ENCODE measurements at regions not wholly inside any gene's neighbourhood (a gene's known extent, or its start where the extent isn't known, plus 50 kb on each side); places are given as distances from the start of the nearest gene placed in this dataset.

DNA sequence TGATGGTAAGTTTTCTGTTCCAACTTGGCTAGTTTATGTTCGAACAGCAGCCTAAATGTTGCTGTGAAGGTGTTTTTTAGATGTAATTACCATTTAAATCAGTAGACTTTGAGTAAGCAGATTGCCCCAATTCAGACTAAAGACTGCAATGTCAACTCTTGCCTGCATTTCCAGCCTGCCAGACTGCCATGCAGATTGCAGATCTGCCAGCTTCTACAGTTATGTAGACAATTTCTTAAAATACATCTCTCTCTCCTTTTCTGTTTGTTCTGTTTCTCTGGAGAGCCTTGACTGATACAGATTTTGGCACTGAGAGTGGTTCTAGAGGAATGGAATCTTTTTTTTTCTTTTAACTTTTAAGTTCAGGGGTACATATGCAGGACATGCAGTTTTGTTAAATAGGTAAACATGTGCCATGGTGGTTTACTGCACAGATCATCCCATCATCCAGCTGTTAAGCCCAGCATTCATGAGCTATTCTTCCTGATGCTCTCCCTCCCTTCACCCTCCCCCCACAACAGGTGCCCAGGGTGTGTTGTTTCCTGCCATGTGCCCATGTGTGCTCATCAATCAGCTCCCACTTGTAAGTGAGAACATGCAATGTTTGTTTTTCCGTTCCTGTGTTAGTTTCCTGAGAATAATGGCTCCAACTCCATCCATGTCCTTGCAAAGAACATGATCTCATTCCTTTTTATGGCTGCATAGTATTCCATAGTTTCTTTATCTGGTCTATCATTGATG is 227.8 kb downstream of the CPE start:
- ChIA-PET POLR2A (no interaction called here), CTCF (no interaction called here)
- H3K27me3 Mint-ChIP-seq (ENCODE audit: low read depth): no peaks in the 10 kb centered on the region; the same call in 1 of the 2 replicates
- peaks cover 4% of the 10 kb centered on the region for H3K9me3 Mint-ChIP-seq
- H3K4me3 Mint-ChIP-seq: no peak overlapping the region
- TF ChIP-seq CBFB (CRISPR knock-in tag; IDR thresholded peaks at IDR 0.05; ENCODE audit: low read depth) (no peak), ATF1 (CRISPR knock-in tag; IDR thresholded peaks at IDR 0.05) (no peak), TEAD1 (CRISPR knock-in tag; IDR thresholded peaks at IDR 0.05) (no peak), ZBTB43 (CRISPR knock-in tag; IDR thresholded peaks at IDR 0.05) (no peak), ZSCAN18 (CRISPR knock-in tag; IDR thresholded peaks at IDR 0.05) (no peak), SP1 (CRISPR knock-in tag; conservative IDR thresholded peaks at IDR 0.05) (no peak), ZNF425 (CRISPR knock-in tag; conservative IDR thresholded peaks at IDR 0.05) (no peak), NFATC4 (CRISPR knock-in tag; IDR thresholded peaks at IDR 0.05) (no peak)
- TF ChIP-seq, protein P1, sequence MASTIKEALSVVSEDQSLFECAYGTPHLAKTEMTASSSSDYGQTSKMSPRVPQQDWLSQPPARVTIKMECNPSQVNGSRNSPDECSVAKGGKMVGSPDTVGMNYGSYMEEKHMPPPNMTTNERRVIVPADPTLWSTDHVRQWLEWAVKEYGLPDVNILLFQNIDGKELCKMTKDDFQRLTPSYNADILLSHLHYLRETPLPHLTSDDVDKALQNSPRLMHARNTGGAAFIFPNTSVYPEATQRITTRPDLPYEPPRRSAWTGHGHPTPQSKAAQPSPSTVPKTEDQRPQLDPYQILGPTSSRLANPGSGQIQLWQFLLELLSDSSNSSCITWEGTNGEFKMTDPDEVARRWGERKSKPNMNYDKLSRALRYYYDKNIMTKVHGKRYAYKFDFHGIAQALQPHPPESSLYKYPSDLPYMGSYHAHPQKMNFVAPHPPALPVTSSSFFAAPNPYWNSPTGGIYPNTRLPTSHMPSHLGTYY (CRISPR knock-in tag; IDR thresholded peaks at IDR 0.05): no peak
- DNase-seq (ENCODE audit: low spot score) (no peak), ATAC-seq (no peak)
- no peaks in the 10 kb centered on the region for H3K36me3 Mint-ChIP-seq
- no peak overlapping the region for H3K27ac Mint-ChIP-seq
- H3K4me1 Mint-ChIP-seq: peaks cover 22% of the 10 kb centered on the region

GRCh38 chr4:165609653-165610052 is 230.8 kb downstream of the CPE start:
- H3K9me3 Mint-ChIP-seq: peaks cover 4% of the 10 kb centered on the region
- ATAC-seq: peak; percentile 65
- no peak for DNase-seq (ENCODE audit: low spot score)
- ChIA-PET CTCF (interaction anchor here (0.7 kb wide), 1 partner anchor 116 kb away, joined by 4 read pairs; no protein-coding TSS in a partner anchor), POLR2A (no interaction called here)
- peaks cover 40% of the 10 kb centered on the region for H3K4me1 Mint-ChIP-seq
- H3K27ac Mint-ChIP-seq: no peak overlapping the region
- no peaks in the 10 kb centered on the region for H3K36me3 Mint-ChIP-seq
- H3K4me3 Mint-ChIP-seq: no peak overlapping the region
- no peaks in the 10 kb centered on the region; the same call in 1 of the 2 replicates for H3K27me3 Mint-ChIP-seq (ENCODE audit: low read depth)
- no peak for TF ChIP-seq TCF7 (CRISPR knock-in tag; IDR thresholded peaks at IDR 0.05; ENCODE audit: low read depth)
- TF ChIP-seq HMGA2 (CRISPR knock-in tag; IDR thresholded peaks at IDR 0.05): no peak
- TF ChIP-seq PRRX2 (CRISPR knock-in tag; IDR thresholded peaks at IDR 0.05): no peak
- no peak for TF ChIP-seq SOX15 (CRISPR knock-in tag; IDR thresholded peaks at IDR 0.05)
- TF ChIP-seq TEAD4 (CRISPR knock-in tag; IDR thresholded peaks at IDR 0.05): no peak
- TF ChIP-seq GTF2I (CRISPR knock-in tag; conservative IDR thresholded peaks at IDR 0.05): no peak
- TF ChIP-seq ZBTB43 (CRISPR knock-in tag; IDR thresholded peaks at IDR 0.05): no peak
- TF ChIP-seq ZNF671 (CRISPR knock-in tag; IDR thresholded peaks at IDR 0.05): no peak
- TF ChIP-seq ATF1 (CRISPR knock-in tag; IDR thresholded peaks at IDR 0.05): no peak

All from WTC11 (cell line).